Left colon (tissue), 2 donors: ENCODE measurements at regions not wholly inside any gene's neighbourhood (a gene's known extent, or its start where the extent isn't known, plus 50 kb on each side); places are given as distances from the start of the nearest gene placed in this dataset.
A peak's percentile ranks its signal among the peaks of the same experiment; 100 is the strongest.

Experiments used
- ATAC-seq: fragments of 200-7000 bp; cut with Tn5 transposase; one replicate; pipeline ENCODE4 v1.9.1; 2020; ENCODE audit warnings: mild to moderate bottlenecking, moderate library complexity
- DNase-seq, 2 donors: peaks; one replicate each; pipeline ENCODE4 v3.0.0-alpha.2; 2020
- intact Hi-C, 2 donors: fragments of 100-400 bp; cut with DNase I in 1 of 2; cut with micrococcal nuclease in 1 of 2; formaldehyde crosslinking; loops; one replicate each; pipeline versions ENCODE4 v1.11.2 to v1.14.0; 2022; cut with DNase I, micrococcal nuclease
- donor health status: DM: no; HTN: no; CAD: no.
- donor health status: DM: yes; HTN: yes; CAD: no.

DNA sequence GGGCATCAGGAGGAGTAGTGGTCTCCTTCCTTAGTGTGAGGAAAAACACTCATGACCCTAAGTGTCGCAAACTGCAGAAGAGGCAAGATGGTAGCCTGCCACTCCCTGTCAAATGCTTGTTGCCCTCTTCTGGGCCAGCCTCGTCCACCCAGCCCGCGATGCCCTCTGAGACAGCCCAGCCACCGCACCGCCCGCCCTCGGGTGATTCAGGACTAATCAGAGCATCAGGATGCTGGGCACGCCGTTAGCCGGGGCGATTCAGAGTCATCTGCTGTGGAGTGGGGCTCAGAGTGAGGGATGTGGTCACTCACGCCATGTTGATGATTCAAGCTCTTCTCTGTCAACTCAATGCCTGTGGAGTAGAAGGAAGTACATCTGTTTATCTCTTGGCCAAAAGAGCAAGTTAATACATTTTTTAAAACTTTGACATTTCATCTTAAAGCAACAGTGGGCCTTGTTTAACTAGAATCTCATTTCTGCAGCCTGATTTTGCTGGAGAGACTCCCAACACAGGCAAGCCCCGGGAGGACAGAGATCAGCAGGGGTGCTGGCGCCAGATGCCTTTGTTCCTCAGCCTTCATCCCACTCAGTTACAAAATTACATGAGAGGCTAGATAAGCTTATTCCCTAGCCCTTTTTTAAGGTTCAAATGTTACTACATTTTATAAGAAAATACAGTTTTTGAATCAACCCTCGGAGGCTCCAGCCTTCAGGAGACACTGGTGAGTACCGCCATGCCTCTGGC is 79.0 kb downstream of the TMEM18 start:
- DNase-seq (no peak), ATAC-seq (no peak)
- intact Hi-C loops, result no loop called here

DNA sequence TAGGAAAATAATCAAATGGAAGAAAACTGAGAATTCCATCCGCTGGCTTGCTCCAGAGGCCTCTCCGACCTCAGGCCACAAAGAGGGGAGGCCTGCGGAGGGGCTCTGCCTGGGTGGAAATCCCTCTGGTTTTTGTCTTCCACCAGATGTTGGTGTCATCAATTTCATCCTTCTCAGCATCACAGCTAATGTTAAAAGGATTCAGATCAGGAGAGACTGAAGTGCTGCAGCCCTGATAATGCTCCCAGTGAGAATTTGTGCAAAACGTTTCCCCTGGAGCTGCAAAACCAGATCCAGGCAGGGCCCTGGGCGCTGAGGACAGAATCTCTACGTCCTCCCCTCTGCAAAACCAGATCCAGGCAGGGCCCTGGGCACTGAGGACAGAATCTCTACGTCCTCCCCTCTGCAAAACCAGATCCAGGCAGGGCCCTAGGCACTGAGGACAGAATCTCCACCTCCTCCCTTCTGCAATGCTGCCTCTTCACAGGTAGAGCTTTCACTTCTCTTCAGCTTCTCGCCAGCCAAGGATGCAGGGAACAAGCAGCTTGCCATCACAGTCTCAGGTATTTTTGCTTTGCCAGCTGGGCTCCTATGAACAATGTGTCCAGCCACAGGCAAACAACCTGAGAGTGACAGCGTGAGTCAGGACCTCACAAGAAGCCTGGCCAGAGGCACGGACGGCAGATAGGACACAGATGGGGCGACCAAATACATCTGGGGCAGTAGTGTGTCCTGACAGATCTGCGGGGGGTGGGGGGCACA is 81.2 kb downstream of the TMEM18 start:
- ATAC-seq (no peak), DNase-seq (no peak)
- intact Hi-C loops, result no loop called here

DNA sequence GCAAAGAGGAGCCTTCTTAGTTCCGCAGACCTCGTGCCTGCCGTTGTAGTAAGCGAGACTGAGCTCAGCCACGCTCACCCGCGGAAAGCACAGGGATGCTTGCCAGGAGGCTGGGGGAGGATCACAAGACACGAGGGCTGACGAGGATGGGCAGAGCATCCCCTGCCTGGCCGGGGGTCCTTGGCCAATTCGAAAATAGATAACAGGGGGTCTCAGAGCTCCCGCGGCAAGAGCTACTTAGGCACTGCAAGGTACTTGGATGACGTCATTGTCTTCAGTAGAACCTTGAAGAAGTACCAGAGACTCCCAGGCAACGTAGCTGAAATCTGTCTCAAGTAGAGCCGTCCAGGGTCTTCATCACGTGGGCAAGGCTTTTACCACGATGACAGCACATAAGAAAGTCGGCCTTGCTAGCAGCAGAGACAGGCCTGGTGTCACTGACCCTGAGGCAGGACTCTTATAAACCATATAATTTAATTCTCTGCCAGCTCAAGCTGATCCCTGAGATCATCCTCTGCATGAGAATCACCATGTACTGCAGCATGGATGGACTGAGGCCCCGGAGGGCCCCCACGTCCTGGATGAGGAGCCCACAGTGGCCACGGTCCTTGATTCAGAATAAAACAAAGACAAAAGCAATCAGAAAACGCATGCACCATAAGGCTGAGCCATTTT is 81.9 kb downstream of the TMEM18 start:
- intact Hi-C loops, result no loop called here
- DNase-seq (no peak), ATAC-seq (no peak)

DNA sequence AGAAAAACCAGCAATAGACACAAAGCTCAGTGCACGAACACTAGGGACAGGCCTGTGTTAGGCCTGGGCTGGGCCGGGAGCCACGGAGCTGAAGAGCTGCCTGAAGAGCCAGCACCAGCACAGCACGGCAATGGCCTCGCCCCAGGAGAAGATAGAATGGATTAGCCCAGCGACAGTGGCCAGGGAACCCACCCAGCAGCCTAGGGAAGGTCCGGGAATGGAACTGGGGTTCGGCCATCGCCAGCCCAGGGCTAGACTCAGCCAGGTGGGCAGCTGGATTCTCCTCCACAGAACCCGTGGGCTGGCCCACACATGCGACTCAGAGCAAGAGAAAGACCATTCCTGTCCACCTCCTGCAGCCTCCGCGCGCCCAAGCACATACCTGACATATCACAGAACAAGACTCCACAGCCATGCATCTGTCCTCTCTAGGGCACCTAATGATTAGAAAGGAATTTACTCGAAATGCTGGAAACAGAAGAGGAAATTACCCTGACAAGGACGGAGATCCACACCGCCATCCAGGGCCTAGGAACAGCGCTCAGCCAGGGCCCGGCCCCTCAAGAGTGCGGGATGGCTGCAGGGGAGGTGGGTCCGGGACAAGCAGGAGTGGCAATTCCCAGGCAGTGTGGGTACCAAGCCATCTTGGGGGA is 82.8 kb downstream of the TMEM18 start:
- ATAC-seq (no peak), DNase-seq (no peak)
- intact Hi-C loops, result no loop called here

DNA sequence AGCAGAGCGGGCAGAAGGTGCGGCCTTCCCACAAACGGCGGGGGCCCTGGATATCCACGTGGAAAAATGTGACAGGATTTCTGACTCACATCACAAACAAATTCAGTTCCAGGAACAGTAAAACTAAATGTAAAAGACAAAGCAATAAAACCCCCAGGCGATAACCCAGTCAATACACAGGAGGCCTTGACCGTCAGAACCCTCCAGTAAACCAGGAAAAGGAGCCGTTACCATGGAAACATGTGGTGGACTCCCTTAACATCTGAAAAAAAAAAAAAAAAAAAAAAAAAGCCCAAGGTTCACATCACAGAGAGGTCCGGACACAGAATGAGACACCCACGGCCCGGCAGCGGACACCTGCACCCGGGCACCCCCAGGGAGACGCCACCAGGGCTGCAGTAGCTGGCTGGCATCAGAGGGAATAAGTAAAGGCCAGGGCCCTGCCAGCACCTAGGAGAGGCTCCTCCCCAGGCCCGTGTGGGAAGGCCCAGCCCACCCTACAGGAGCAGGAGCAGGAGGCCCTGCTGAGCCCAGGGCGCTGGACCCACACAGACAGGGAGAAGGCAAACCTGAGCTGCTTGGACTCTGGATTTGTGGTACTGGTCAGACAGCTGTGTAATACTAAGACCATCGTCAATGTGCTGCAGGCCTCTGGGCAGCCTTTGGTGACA is 83.7 kb downstream of the TMEM18 start:
- no peak for DNase-seq
- ATAC-seq, result no peak
- intact Hi-C loops, result no loop called here

DNA sequence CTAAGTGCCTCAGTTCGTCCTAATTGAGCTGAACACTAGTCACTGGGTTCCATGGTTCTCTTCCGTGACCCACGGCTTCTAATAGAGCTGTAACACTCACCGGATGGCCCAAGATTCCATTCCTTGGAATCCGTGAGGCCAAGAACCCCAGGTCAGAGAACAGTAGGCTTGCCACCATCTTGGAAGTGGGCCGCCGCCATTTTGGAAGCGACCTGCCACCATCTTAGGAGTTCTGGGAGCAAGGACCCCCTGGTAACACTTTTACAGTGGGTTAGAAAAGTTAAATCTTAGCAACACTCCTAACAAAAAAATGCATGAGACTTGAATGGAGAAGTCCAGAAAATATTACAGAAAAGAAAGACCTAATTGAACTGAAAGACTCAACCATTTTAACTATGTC is 84.5 kb downstream of the TMEM18 start:
- intact Hi-C loops, result no loop called here
- ATAC-seq, result no peak
- no peak for DNase-seq

DNA sequence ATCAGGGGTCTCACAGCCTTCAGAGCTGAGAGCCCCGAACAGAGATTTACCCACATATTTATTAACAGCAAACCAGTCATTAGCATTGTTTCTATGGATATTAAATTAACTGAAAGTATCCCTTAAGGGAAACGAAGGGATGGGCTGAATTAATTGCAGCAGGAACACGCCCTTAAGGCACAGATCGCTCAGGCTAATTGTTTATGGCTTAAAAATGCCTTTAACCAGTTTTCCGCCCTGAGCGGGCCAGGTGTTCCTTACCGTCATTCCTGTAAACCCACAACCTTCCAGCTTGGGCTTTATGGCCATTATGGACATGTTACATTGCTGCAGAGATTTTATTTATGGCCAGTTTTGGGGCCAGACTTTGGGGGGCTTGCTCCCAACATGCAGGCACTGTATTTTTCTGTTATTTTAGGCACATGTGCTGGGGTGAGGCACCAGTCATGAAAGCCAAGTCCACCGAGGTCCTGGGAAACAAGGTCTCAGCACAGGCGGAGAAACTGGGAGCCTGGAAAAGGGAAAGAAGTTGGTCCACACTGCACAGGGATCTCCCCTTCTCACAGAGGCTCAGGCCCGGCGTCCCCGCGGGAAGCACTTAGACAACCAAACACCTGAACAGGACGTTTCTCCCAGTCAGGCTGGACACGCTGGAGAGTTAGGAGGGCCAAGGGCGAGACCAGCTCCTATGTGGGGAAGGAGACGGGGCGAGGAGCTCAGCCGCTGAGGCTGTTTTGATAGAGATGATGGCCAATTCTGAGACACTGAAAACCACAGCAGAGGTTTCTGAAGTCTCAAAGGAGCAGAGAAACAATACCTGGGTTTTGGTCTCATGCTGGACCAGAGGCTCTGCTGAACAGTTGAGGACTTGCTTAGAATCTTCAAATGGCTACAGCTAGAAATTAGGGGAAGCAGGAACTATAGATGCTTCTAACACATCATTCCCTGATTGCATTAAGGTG is 86.7 kb downstream of the TMEM18 start:
- DNase-seq (no peak), ATAC-seq (no peak)
- intact Hi-C loops, result no loop called here

DNA sequence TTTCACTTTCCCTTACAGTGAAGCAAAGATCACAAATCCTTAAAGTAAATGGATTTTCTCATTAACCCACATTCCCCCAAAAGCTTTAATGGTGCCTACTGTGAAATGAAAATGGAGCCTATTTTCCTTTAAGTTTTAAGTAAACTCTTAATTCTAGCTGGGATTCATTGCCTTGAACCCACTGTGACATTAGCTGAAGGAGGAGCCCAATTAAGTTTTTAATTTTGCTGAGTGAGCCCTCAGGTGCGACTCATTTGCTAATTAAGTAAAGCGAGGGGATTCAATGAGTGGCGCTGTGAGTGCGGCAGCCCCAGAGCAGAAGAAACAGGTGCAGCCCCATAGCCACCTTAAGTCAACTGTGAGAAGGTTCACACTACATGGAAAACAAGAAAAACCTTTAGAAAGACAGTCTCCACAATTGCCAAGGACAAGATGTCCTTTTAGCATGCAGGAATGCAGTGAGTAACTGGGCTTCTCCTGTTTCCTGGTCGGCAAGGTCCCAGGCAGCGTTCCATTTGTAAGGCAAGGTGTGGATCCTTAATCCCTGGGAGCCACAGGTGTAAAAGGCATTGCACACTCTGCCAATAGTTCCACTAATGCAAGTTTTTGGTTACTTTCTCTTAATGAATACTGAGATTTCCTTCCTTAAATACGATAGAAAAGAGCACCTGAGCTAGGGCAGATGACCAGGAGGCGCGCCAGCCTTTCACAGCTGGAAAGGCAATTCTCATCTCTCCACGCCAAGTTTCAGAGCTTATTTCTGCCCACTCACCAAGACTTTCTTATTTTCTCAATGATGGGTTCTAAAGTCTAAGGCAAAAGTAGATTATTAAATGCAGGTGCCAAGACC is 87.7 kb downstream of the TMEM18 start:
- DNase-seq (no peak), ATAC-seq (no peak)
- intact Hi-C loops, result no loop called here

DNA sequence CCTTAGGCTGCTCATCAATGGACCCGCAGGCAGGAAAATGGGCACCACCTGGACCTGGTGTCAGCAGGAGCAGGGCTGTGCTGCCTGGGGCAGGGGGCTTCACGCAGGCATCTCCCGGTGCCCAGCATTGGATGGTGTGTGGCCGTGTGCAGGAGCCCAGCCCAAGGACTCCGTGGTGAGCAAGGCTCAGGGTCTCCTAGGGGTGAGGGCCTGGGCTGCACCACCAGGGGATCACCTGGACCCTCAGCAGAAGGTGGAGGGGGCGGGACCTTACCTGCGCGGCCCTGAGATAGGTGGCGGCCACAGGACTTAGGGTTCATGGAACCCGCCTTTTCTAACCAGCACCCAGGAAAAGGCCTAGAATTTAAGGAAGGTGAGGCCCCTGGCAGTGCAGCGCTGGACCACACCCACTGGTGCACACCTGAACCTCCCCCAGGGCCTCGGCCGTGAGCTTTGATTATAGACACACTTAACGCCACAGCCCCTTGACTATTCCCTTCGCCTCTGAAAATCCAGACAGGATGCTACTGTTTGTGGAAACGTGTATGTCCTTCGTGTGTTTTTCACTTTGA is 89.0 kb downstream of the TMEM18 start:
- no peak for ATAC-seq
- intact Hi-C loops, result no loop called here
- no peak for DNase-seq

DNA sequence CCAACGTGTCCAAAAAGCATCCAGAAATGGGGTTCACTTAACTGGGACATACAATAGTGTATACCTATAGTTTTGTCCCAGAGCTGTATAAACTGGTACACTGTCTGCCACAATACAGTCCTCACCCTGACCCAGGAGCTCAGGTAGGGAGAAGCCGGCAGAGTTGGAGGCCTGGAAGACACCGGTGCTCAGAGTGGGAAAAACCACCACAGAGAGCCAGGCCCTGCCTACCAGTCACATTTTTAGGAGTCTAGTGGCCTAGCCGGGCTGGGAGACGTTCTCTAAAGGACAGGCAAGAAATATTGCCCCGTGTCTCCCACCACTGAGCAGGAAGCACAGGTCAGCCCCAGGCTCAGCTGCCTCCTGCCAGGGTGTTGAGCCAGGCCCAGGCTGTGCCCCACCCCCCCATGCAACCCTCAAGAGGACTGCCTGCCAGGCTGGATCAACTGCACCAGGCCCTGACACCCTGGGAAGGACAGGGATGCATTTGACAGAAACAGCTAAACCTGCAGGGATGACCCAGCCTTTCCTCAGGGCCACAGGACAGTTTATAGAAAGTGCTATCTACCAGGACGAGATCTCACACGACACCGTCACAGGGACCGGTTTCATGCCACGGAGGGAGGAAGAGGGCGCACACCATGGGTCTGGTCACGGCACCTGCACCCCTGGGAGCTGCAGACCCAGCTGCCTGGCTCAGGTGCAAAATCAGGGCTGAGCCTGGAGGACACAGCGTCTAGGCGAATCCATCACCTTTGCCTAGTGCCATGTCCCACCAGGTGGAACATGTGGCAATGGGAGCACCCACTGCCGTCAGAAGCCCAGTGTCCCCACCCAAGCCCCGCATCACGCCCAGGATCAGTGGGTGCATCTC is 89.9 kb downstream of the TMEM18 start:
- DNase-seq (no peak), ATAC-seq (peak; percentile 15)
- intact Hi-C loops, result no loop called here

DNA sequence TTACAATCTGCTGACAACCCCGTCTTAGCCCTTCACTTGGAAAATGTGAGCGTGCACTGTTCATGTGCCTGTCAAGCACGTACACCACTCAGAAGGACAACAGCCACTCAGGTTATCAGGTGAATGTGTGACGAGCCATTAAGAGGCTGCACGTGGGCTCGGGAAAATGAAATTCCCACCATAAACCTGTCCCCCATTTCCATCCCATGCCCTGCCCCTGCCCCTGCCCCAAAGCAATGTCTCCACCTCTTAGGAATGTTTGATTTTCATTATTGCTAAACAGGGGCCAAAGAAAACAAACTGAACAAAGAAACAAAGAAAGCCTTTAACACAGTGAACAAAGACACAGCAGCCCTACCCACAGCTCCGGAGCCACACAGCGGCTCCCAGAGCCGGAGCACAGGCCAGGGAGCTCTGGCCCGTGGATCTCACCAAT is 90.5 kb downstream of the TMEM18 start:
- DNase-seq, result no peak
- ATAC-seq, result peak; percentile 55
- intact Hi-C loops, result no loop called here

DNA sequence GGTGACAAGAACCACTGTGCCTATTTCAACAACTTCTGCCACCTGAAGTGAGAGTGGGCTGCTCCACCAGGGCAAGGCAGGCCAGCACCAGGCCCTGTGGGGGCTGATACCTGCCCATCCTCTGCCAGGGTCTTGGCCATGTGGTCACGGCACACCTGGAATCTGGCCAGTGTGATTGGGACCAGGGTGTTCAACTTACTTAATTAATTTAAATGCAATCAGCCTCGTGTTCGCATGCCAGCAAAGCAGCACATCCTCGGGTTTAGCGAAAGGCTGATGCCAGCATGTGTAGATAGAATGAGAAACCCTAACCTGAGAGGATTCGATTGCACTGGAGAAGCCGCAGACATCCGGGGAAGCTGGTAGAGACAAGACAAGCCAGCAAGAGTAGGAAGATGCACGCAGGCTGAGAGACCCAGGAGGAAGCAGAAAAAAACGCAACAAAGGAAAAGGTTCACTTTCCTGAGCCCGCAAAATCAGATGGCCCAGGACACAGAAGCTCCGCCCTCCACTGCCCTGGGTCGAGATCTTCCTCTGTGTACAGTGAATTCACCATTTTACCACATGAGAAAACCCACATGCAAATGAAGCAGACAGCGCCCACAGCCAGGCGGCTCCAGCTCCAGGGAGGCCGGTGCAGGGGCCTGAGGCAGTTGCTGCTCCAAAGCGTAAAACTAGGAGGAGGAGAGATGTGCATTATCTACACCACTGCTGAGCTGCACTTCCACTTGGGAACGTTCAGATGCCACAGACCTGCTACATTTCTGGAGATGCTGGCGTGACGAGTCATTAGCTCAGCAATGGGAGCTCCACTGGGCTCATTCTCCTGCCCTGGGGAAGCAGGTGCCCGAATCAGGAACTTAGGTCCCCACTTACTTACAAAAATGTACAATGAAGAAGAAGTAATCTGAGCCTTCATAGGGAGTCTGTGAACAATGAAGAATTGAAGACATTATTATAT is 92.1 kb downstream of the TMEM18 start:
- intact Hi-C loops, result no loop called here
- DNase-seq, result no peak
- ATAC-seq, result no peak

DNA sequence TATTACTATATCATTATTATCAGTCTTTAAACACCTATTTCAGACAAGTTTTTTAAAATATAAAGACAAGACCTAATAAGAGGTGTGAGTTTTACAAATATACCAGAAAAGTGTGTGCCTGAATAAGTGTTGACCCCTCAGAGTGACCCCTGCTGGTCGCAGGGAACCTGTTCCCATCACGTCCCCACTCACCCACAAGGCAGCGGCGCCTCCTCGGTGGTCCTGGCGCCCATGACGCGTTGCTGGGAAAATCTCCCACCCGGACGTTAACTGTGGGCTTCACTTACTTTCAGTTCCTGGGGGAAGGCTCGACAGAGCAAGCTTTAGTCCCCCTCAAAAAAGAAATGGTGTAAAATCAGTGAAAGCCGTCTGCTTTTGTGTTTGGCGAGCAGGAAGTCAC is 93.5 kb downstream of the TMEM18 start:
- no peak for DNase-seq
- intact Hi-C loops, result no loop called here
- no peak for ATAC-seq

DNA sequence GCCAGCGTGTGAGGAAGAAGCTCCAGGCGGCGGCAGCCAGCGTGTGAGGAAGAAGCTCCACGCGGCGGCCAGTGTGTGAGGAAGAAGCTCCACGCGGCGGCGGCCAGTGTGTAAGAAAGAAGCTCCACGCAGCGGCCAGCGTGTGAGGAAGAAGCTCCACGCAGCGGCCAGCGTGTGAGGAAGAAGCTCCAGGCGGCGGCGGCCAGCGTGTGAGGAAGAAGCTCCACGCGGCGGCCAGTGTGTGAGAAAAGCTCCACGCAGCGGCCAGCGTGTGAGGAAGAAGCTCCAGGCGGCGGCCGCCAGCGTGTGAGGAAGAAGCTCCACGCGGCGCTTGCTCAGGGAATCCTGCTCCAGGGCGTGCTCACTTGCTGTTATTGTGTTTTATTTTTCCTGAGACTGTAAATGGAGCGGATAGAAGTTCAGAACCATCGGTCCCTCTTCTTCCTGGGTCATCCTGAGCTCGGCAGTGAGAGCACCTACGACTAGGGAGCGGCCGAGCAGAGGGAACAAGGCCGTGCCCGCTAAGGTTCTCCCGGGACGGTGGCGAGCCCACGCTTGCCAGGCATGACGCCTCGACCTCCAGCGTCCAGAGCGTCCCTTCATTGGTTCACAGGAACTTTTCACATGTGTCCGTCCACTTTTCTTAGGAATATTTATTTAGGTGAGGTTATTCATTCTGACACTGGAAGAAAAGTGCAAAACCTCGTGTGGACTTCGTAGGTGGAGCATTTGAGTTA is 94.2 kb downstream of the TMEM18 start:
- no peak for DNase-seq

More for the DNA sequence above, 94.2 kb downstream of the TMEM18 start:
- no peak for ATAC-seq
- intact Hi-C loops, result no loop called here
